Mesothelial cell of epicardium (in vitro differentiated cells): ENCODE measurements at regions not wholly inside any gene's neighbourhood (a gene's known extent, or its start where the extent isn't known, plus 50 kb on each side); places are given as distances from the start of the nearest gene placed in this dataset.

Source experiments
- DNase-seq, 2 experiments: peaks; one replicate each; pipeline ENCODE4 v3.0.0; 2021; ENCODE audit warnings: low spot score in 2 of 2; ENCODE audit not compliant: unreplicated experiment in 2 of 2
- H3K27ac Mint-ChIP-seq: 2 replicates; pipeline ENCODE4 v1.8.0; 2021; ENCODE audit warnings: mixed read lengths
- H3K27me3 Mint-ChIP-seq: 2 replicates; pipeline ENCODE4 v1.8.0; 2021; ENCODE audit warnings: low read depth, mixed read lengths
- H3K36me3 Mint-ChIP-seq: 2 replicates; pipeline ENCODE4 v1.8.0; 2021; ENCODE audit warnings: mixed read lengths
- H3K4me1 Mint-ChIP-seq: 2 replicates; pipeline ENCODE4 v1.8.0; 2021; ENCODE audit warnings: mixed read lengths
- H3K4me3 Mint-ChIP-seq: 2 replicates; pipeline ENCODE4 v1.8.0; 2021; ENCODE audit warnings: mild to moderate bottlenecking, moderate library complexity, mixed read lengths
- H3K9me3 Mint-ChIP-seq: 2 replicates; pipeline ENCODE4 v1.8.0; 2021; ENCODE audit warnings: mixed read lengths
- TF ChIP-seq, protein P1 (sequence below): fragments of 200-600 bp; sonication (generic); IDR thresholded peaks from one replicate; pipeline ENCODE4 v1.5.0; 2021; ENCODE audit warnings: antibody characterized with exemption; ENCODE audit not compliant: unreplicated experiment

DNA sequence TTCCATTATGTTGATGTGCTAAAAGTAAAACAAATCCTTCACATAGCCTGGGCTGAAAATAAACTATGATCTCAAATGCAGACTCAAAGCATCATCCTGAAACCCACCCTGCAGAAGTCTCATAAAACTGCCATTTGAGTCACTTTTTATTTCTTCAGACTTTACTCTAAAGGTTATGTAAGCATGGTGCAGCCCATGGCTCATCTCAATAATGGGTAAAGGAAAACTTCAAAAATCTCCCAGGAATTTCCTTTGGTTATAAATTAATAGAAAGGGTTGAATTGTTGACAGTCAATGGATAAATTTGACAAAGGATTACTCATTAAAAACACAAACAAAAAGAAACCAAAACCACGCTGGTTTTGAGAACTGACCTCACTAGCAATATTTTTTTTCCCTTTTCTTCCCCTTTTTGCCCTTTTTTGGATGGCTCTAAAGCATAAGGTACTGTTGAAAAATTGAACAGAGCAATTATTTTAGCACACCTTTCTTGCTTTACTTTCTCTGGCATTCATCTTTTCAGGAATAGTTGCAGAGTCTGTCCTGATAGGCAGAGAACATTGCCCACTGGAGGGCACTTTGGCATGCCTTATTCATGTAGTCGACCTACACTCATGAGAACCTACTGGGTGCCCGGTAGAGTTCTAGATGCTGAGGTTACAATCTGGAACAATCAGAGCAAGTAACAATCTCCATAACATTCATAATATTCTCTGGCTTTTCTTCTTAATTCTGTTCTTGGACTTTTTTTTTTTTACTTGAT lies 191.4 kb downstream of the TMEM167A start:
- peaks cover 27% of the 10 kb centered on the region for H3K4me1 Mint-ChIP-seq
- DNase-seq: no peak
- H3K9me3 Mint-ChIP-seq: peaks cover 18% of the 10 kb centered on the region
- H3K27me3 Mint-ChIP-seq: no peaks in the 10 kb centered on the region
- peaks cover 12% of the 10 kb centered on the region for H3K36me3 Mint-ChIP-seq
- H3K27ac Mint-ChIP-seq: peak overlapping the region; percentile 82
- TF ChIP-seq, protein P1, sequence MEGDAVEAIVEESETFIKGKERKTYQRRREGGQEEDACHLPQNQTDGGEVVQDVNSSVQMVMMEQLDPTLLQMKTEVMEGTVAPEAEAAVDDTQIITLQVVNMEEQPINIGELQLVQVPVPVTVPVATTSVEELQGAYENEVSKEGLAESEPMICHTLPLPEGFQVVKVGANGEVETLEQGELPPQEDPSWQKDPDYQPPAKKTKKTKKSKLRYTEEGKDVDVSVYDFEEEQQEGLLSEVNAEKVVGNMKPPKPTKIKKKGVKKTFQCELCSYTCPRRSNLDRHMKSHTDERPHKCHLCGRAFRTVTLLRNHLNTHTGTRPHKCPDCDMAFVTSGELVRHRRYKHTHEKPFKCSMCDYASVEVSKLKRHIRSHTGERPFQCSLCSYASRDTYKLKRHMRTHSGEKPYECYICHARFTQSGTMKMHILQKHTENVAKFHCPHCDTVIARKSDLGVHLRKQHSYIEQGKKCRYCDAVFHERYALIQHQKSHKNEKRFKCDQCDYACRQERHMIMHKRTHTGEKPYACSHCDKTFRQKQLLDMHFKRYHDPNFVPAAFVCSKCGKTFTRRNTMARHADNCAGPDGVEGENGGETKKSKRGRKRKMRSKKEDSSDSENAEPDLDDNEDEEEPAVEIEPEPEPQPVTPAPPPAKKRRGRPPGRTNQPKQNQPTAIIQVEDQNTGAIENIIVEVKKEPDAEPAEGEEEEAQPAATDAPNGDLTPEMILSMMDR: no peak
- no peak overlapping the region for H3K4me3 Mint-ChIP-seq

- TF ChIP-seq, protein P1: no peak
- no peak for DNase-seq
- peaks cover 14% of the 10 kb centered on the region for H3K36me3 Mint-ChIP-seq
- peaks cover 27% of the 10 kb centered on the region for H3K4me1 Mint-ChIP-seq
- H3K9me3 Mint-ChIP-seq: peaks cover 25% of the 10 kb centered on the region
- H3K4me3 Mint-ChIP-seq: no peak overlapping the region
- no peaks in the 10 kb centered on the region for H3K27me3 Mint-ChIP-seq
- H3K27ac Mint-ChIP-seq: peak overlapping the region; percentile 71
These were observed 192.2 kb downstream of the TMEM167A start for GRCh38 chr5:82884821-82885471.

DNA sequence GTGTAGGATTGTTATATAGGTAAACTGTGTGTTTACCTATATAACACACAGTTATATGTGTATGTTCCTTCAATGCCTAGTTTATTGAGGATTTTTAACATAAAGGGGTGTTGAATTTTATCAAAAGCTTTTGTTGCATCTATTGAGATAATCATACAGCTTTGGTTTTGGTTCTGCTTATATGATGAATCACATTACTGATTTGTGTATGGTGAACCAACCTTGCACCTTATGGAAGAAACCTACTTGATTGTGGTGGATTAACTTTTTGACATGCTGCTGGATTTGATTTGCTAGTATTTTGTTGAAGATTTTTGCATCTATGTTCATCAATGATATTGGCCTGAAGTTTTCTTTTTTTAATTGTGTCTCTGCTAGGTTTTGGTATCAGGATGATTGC lies 194.9 kb downstream of the TMEM167A start:
- Mint-ChIP-seq H3K9me3 (peaks cover 50% of the 10 kb centered on the region), H3K27ac (no peak overlapping the region)
- TF ChIP-seq, protein P1: no peak

DNA sequence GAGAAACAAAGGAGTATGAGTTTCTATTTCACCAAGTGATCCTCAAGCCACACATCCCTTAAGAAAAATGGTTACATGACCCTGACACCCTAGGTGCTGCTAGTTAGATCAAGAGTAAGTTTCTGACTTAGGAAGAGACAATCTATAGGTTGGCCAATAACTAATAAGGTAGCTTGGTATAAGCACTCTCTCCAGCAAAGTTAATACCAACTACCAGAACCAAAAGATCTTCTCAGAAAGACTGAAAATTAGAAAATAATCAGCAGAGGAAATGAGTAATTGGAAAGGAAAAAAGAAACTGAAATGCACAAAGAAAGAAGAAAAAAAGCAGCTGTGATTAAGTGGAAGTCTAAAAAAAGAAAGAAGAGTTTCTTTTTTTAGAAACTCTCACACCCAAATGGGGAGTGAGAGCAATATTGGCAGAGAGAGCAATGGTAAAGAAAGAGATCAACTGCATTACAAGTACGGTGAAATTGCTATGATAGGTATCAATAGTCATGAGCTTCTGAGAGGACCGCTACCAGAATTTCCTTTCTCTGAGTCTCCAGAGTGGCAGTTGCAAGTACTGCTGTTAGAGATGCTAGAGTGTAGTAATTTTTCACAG lies 195.5 kb downstream of the TMEM167A start:
- no peak for DNase-seq
- no peak overlapping the region for H3K4me3 Mint-ChIP-seq
- no peak overlapping the region for H3K27ac Mint-ChIP-seq
- peaks cover 56% of the 10 kb centered on the region for H3K9me3 Mint-ChIP-seq
- H3K4me1 Mint-ChIP-seq: peaks cover 16% of the 10 kb centered on the region
- H3K27me3 Mint-ChIP-seq: no peaks in the 10 kb centered on the region
- TF ChIP-seq, protein P1: no peak
- H3K36me3 Mint-ChIP-seq: peaks cover 32% of the 10 kb centered on the region

More for the DNA sequence above, 194.9 kb downstream of the TMEM167A start:
- Mint-ChIP-seq H3K4me3 (no peak overlapping the region), H3K27me3 (no peaks in the 10 kb centered on the region), H3K4me1 (peaks cover 22% of the 10 kb centered on the region), H3K36me3 (peaks cover 32% of the 10 kb centered on the region)
- DNase-seq: no peak

DNA sequence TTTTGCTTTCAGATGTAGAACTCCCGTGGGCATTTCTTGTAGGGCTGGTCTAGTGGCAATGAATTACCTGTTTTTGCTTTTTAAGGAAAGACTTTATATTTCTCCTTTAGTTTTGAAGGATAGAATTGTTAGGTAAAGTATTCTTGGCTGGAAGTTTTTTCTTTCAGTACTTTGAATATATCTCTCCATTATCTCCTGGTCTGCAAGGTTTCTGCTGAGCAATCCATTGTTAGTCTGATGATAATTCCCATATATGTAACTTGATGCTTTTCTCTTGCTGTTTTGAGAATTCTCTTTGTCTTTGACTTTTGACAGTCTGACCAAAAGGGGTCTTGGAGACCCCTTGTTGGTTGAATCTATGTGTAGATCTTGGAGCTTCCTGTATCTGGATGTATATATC lies 198.1 kb downstream of the TMEM167A start:
- DNase-seq: no peak
- H3K9me3 Mint-ChIP-seq: peaks cover 68% of the 10 kb centered on the region
- H3K27me3 Mint-ChIP-seq: no peaks in the 10 kb centered on the region
- H3K4me1 Mint-ChIP-seq: no peaks in the 10 kb centered on the region
- TF ChIP-seq, protein P1: no peak
- H3K36me3 Mint-ChIP-seq: peaks cover 32% of the 10 kb centered on the region
- no peak overlapping the region for H3K4me3 Mint-ChIP-seq
- H3K27ac Mint-ChIP-seq: no peak overlapping the region
